HL-60 (cell line): ENCODE measurements at regions not wholly inside any gene's neighbourhood (a gene's known extent, or its start where the extent isn't known, plus 50 kb on each side); places are given as distances from the start of the nearest gene placed in this dataset.

Source experiments
- DNase-seq, 2 experiments: peaks; one replicate each; pipeline ENCODE4 v3.0.0-alpha.2; 2010 to 2020; ENCODE audit warnings: low read depth in 1 of 2, low spot score in 1 of 2
- H3K27ac ChIP-seq: fragments of 250-450 bp; sonication (Bioruptor Pico); replicated peaks from 2 replicates; pipeline ENCODE4 v1.5.1; 2020; ENCODE audit warnings: mild to moderate bottlenecking, moderate library complexity
- H3K27me3 ChIP-seq: fragments of 250-450 bp; sonication (Bioruptor Pico); 2 replicates; pipeline ENCODE4 v1.5.1; 2021; ENCODE audit warnings: mild to moderate bottlenecking, moderate library complexity; ENCODE audit not compliant: insufficient read depth, poor library complexity, severe bottlenecking
- H3K4me3 ChIP-seq: replicated peaks from 2 replicates; pipeline ENCODE4 v1.5.1; 2011; ENCODE audit warnings: mild to moderate bottlenecking, control low read depth, low read length; ENCODE audit not compliant: insufficient read depth
- GABPA ChIP-seq: IDR thresholded peaks from 2 replicates; pipeline ENCODE4 v1.6.1; 2012; ENCODE audit warnings: low read depth
- POLR2AphosphoS5 ChIP-seq: IDR thresholded peaks from 2 replicates; pipeline ENCODE4 v1.6.1; 2012; ENCODE audit warnings: low read depth
- SPI1 ChIP-seq: IDR thresholded peaks from 2 replicates; pipeline ENCODE4 v1.6.1; 2012; ENCODE audit warnings: low read depth, mild to moderate bottlenecking, borderline replicate concordance
- TF ChIP-seq, protein P1 (sequence below): IDR thresholded peaks from one replicate; pipeline ENCODE4 v1.5.1; 2011; ENCODE audit warnings: low read length, control low read depth, inconsistent platforms; ENCODE audit not compliant: insufficient read depth
- TF ChIP-seq, protein P2 (sequence below): IDR thresholded peaks from 2 replicates; pipeline ENCODE4 v1.6.1; 2012; ENCODE audit warnings: low read depth; ENCODE audit not compliant: insufficient replicate concordance

DNA sequence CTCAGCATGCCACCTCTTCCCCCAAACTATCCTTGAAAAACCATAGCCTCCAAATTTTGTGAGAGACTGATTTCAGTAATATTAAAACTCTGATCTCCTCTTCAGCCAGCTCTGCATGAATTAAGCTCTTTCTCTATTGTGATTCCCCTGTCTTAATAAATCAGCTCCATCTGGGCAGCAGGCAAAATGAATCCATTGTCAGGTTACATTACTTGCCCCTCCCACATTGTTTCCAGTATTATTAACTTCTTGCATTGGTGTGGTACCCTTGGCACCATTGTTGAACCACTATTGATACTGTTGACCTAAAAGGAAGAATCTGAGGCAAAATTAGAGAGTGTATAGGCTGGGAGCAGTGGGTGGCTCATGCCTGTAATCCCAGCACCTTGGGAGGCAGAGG lies 512.2 kb upstream of the VRK2 start:
- no peak overlapping the region for H3K27ac ChIP-seq
- TF ChIP-seq, protein P1, sequence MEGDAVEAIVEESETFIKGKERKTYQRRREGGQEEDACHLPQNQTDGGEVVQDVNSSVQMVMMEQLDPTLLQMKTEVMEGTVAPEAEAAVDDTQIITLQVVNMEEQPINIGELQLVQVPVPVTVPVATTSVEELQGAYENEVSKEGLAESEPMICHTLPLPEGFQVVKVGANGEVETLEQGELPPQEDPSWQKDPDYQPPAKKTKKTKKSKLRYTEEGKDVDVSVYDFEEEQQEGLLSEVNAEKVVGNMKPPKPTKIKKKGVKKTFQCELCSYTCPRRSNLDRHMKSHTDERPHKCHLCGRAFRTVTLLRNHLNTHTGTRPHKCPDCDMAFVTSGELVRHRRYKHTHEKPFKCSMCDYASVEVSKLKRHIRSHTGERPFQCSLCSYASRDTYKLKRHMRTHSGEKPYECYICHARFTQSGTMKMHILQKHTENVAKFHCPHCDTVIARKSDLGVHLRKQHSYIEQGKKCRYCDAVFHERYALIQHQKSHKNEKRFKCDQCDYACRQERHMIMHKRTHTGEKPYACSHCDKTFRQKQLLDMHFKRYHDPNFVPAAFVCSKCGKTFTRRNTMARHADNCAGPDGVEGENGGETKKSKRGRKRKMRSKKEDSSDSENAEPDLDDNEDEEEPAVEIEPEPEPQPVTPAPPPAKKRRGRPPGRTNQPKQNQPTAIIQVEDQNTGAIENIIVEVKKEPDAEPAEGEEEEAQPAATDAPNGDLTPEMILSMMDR = no peak
- TF ChIP-seq GABPA (no peak), SPI1 (no peak), POLR2AphosphoS5 (no peak)
- TF ChIP-seq, protein P2, sequence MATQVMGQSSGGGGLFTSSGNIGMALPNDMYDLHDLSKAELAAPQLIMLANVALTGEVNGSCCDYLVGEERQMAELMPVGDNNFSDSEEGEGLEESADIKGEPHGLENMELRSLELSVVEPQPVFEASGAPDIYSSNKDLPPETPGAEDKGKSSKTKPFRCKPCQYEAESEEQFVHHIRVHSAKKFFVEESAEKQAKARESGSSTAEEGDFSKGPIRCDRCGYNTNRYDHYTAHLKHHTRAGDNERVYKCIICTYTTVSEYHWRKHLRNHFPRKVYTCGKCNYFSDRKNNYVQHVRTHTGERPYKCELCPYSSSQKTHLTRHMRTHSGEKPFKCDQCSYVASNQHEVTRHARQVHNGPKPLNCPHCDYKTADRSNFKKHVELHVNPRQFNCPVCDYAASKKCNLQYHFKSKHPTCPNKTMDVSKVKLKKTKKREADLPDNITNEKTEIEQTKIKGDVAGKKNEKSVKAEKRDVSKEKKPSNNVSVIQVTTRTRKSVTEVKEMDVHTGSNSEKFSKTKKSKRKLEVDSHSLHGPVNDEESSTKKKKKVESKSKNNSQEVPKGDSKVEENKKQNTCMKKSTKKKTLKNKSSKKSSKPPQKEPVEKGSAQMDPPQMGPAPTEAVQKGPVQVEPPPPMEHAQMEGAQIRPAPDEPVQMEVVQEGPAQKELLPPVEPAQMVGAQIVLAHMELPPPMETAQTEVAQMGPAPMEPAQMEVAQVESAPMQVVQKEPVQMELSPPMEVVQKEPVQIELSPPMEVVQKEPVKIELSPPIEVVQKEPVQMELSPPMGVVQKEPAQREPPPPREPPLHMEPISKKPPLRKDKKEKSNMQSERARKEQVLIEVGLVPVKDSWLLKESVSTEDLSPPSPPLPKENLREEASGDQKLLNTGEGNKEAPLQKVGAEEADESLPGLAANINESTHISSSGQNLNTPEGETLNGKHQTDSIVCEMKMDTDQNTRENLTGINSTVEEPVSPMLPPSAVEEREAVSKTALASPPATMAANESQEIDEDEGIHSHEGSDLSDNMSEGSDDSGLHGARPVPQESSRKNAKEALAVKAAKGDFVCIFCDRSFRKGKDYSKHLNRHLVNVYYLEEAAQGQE = no peak
- H3K27me3 ChIP-seq = no peaks in the 10 kb centered on the region
- no peak overlapping the region for H3K4me3 ChIP-seq
- no peak for DNase-seq

DNA sequence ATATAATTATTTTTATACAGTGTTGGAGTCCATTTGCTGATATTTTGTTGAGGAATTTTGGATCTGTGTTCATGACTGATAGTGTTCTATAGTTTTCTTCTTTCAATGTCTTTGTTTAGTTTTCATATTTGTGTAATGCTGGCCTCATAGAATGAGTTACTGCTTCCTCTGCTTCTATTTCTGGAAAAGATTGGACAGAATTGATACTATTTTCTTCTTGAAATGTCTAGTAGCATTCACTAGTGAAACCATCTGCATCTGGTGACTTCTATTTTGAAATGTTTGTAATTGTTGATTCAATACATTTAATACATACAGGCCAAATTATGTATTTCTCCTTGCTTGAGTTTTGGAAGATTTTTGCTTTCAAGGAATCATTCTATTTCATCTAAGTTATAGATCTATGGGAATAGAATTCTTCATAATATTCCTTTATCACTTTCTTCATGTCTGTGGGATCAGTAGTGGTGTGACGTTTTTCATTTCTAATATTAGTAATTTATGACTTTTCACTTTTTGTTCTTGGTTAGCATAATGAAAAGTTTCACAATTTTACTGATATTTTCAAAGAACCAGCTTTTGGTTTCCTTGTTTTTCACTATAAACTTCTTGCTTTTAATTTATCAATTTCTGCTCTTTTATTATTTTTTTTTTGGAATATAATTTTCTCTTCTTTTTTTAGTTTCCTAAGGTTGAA lies 509.9 kb upstream of the VRK2 start:
- no peak for DNase-seq
- no peak for TF ChIP-seq SPI1
- Histone ChIP-seq H3K27me3 (no peaks in the 10 kb centered on the region), H3K27ac (no peak overlapping the region), H3K4me3 (no peak overlapping the region)

DNA sequence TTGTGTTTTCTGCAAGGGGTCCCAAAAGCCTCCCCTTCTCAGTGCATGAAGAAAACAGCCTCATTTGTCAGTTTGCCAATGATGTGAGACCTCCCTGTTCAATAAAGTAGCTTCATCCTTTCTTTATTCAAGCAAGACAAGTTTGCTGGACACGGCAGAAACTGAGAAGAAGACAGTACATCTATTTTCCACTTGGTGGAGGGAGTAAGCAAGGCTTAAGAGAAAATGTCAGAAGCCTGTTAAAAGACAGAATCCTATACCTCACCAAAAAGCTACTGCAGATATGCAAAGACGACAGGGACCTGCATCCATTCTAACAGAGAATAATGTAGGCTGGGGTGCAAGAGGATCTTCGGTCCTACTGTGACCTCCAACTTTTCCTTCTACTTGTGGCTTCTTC lies 506.8 kb upstream of the VRK2 start:
- Histone ChIP-seq H3K27me3 (no peaks in the 10 kb centered on the region), H3K4me3 (no peak overlapping the region), H3K27ac (no peak overlapping the region)
- TF ChIP-seq, protein P2 = no peak
- no peak for TF ChIP-seq POLR2AphosphoS5
- TF ChIP-seq GABPA = no peak
- no peak for TF ChIP-seq SPI1
- TF ChIP-seq, protein P1 = no peak
- no peak for DNase-seq

DNA sequence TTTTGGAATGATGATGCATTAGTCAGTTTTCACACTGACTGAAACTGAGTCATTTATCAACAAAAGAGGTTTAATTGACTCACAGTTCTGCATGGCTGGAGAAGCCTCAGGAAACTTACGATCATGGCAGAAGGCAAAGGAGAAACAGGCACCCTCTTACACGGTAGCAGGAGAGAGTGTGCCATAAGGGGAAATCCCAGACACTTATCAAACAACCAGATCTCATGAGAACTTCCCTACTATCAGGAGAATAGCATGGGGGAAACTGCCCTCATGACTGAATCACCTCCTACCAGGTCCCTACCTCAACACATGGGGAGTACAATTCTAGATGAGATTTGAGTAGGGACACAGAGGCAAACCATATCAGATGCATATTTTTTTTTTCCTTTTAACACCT lies 504.5 kb upstream of the VRK2 start:
- no peak overlapping the region for H3K4me3 ChIP-seq
- TF ChIP-seq POLR2AphosphoS5 = no peak
- no peak for TF ChIP-seq GABPA
- TF ChIP-seq, protein P2 = no peak
- TF ChIP-seq, protein P1 = no peak
- TF ChIP-seq SPI1 = no peak
- no peak overlapping the region for H3K27ac ChIP-seq
- no peaks in the 10 kb centered on the region for H3K27me3 ChIP-seq
- DNase-seq = no peak
